HCT116 (cell line): ENCODE measurements at regions not wholly inside any gene's neighbourhood (a gene's known extent, or its start where the extent isn't known, plus 50 kb on each side); places are given as distances from the start of the nearest gene placed in this dataset.

ENCODE experiments used
- ATAC-seq: fragments of 200-7000 bp; cut with Tn5 transposase; 2 replicates; pipeline ENCODE4 v1.9.1; 2020; ENCODE audit warnings: mild to moderate bottlenecking, moderate library complexity
- BruUV-seq: library from RNA; stranded (reverse); fragments of 400-500 nt; replicated peaks from 2 replicates; lab custom pipeline; 2021; lab: Mats Ljungman, UMichigan
- CTCF ChIA-PET: fragments of 300-600 bp; sonication (Branson Sonifier 250); formaldehyde crosslinking; loops from one replicate; lab custom pipeline; 2021; ENCODE audit warnings: antibody characterized with exemption; lab: Charles Lee
- POLR2A ChIA-PET: fragments of 300-600, 350-600 bp; sonication (Branson Sonifier 250); formaldehyde crosslinking; loops from one replicate; lab custom pipeline; 2021; ENCODE audit warnings: antibody characterized with exemption; lab: Charles Lee
- RAD21 ChIA-PET, 2 experiments: fragments of 300-600 bp; sonication (Branson Sonifier 250); formaldehyde crosslinking; loops; one replicate each; lab custom pipeline; 2023; ENCODE audit warnings: low total read pairs in 2 of 2; ENCODE audit not compliant: uncharacterized antibody in 2 of 2, unreplicated experiment in 2 of 2, low non-redundant PET in 1 of 2; lab: Charles Lee
- DNase-seq: peaks from one replicate; pipeline ENCODE4 v3.0.0-alpha.2; 2010; ENCODE audit warnings: low read depth, low spot score
- H2AFZ ChIP-seq: fragments of 200-600 bp; shearing (Covaris generic), sonication (generic); 2 replicates; pipeline ENCODE4 v1.6.1; 2017; ENCODE audit warnings: low read depth, mixed run types, mixed read lengths, antibody characterized with exemption, low read length; ENCODE audit not compliant: poor library complexity, severe bottlenecking
- H3K27ac ChIP-seq: 2 replicates; pipeline ENCODE4 v1.5.1; 2012; ENCODE audit warnings: low read depth, low read length
- H3K27me3 ChIP-seq: fragments of 200-600 bp; sonication (generic); 2 replicates; pipeline ENCODE4 v1.6.1; 2016; ENCODE audit warnings: mixed run types, low read length, mixed read lengths; ENCODE audit not compliant: insufficient read depth
- H3K36me3 ChIP-seq, 2 experiments: fragments of 200-500 bp in 1 of 2; fragments of 200-600 bp in 1 of 2; sonication (Bioruptor generic) in 1 of 2; sonication (generic) in 1 of 2; 2 replicates each; pipeline versions ENCODE4 v1.5.1 to v1.6.1; 2014 to 2016; ENCODE audit warnings: low read length in 2 of 2, inconsistent platforms in 1 of 2, mixed read lengths in 1 of 2, mixed run types in 1 of 2; ENCODE audit not compliant: insufficient read depth in 2 of 2, control insufficient read depth in 1 of 2
- H3K4me1 ChIP-seq, 2 experiments: fragments of 200-600 bp in 1 of 2; sonication (generic) in 1 of 2; 2 replicates each; pipeline versions ENCODE4 v1.5.1 to v1.6.1; 2012 to 2017; ENCODE audit warnings: low read length in 2 of 2, inconsistent platforms in 1 of 2, mild to moderate bottlenecking in 1 of 2, mixed read lengths in 1 of 2, mixed run types in 1 of 2, moderate library complexity in 1 of 2; ENCODE audit not compliant: insufficient read depth in 2 of 2, control insufficient read depth in 1 of 2
- H3K4me2 ChIP-seq: fragments of 200-600 bp; sonication (generic); 2 replicates; pipeline ENCODE4 v1.6.1; 2017; ENCODE audit warnings: mixed run types, low read length, mixed read lengths
- H3K4me3 ChIP-seq, 2 experiments: fragments of 200-600 bp in 1 of 2; sonication (generic) in 1 of 2; replicated peaks in 1 of 2; 2 replicates each; pipeline ENCODE4 v1.5.1; 2011 to 2016; ENCODE audit warnings: low read length in 2 of 2, control low read depth in 1 of 2, low read depth in 1 of 2, mild to moderate bottlenecking in 1 of 2, mixed read lengths in 1 of 2, mixed run types in 1 of 2
- H3K79me2 ChIP-seq: fragments of 200-600 bp; sonication (generic); 2 replicates; pipeline ENCODE4 v1.6.1; 2017; ENCODE audit warnings: mild to moderate bottlenecking, mixed run types, low read length, moderate library complexity, mixed read lengths; ENCODE audit not compliant: insufficient read depth
- H3K9ac ChIP-seq: fragments of 200-600 bp; sonication (generic); 2 replicates; pipeline ENCODE4 v1.6.1; 2016; ENCODE audit warnings: low read length, mixed read lengths
- H3K9me2 ChIP-seq: fragments of 200-600 bp; sonication (generic), shearing (Covaris generic); 2 replicates; pipeline ENCODE4 v1.6.1; 2017; ENCODE audit warnings: mixed run types, mild to moderate bottlenecking, moderate library complexity; ENCODE audit not compliant: insufficient read depth
- H3K9me3 ChIP-seq, 2 experiments: fragments of 200-500 bp in 1 of 2; fragments of 200-600 bp in 1 of 2; sonication (Bioruptor generic) in 1 of 2; sonication (generic) in 1 of 2; 2 replicates each; pipeline ENCODE4 v1.6.1; 2014 to 2017; ENCODE audit warnings: low read length in 2 of 2, mixed read lengths in 2 of 2, inconsistent platforms in 1 of 2, low read depth in 1 of 2, mild to moderate bottlenecking in 1 of 2, mixed run types in 1 of 2, moderate library complexity in 1 of 2; ENCODE audit not compliant: control insufficient read depth in 1 of 2, insufficient read depth in 1 of 2
- H4K20me1 ChIP-seq: fragments of 200-600 bp; sonication (generic), shearing (Covaris generic); 2 replicates; pipeline ENCODE4 v1.6.1; 2017; ENCODE audit warnings: mixed run types, mild to moderate bottlenecking, moderate library complexity; ENCODE audit not compliant: insufficient read depth
- CBX3 ChIP-seq: IDR thresholded peaks from 2 replicates; pipeline ENCODE4 v1.6.1; 2012; ENCODE audit warnings: low read depth
- EGR1 ChIP-seq: IDR thresholded peaks from 2 replicates; pipeline ENCODE4 v1.6.1; 2012; ENCODE audit warnings: low read depth
- ELF1 ChIP-seq: IDR thresholded peaks from 2 replicates; pipeline ENCODE4 v1.6.1; 2012; ENCODE audit warnings: low read depth, borderline replicate concordance
- EZH2 ChIP-seq: fragments of 200-600 bp; sonication (generic); IDR thresholded peaks from 2 replicates; pipeline ENCODE4 v1.6.1; 2017; ENCODE audit warnings: antibody characterized with exemption, mixed run types
- EZH2phosphoT487 ChIP-seq: fragments of 200-600 bp; IDR thresholded peaks from 2 replicates; pipeline ENCODE4 v1.6.1; 2018; ENCODE audit warnings: antibody characterized with exemption, borderline replicate concordance
- JUND ChIP-seq: IDR thresholded peaks from 2 replicates; pipeline ENCODE4 v1.6.1; 2012
- POLR2A ChIP-seq: IDR thresholded peaks from 2 replicates; pipeline ENCODE4 v1.7.0; 2011; ENCODE audit warnings: borderline replicate concordance; ENCODE audit not compliant: insufficient read depth, insufficient read length; ENCODE audit errors: extremely low read depth
- POLR2AphosphoS5 ChIP-seq: IDR thresholded peaks from 2 replicates; pipeline ENCODE4 v1.6.1; 2011; ENCODE audit warnings: mild to moderate bottlenecking, low read depth, low read length, moderate library complexity
- RAD21 ChIP-seq: IDR thresholded peaks from 2 replicates; pipeline ENCODE4 v1.6.1; 2012; ENCODE audit warnings: low read depth, mild to moderate bottlenecking
- SIN3A ChIP-seq: IDR thresholded peaks from 2 replicates; pipeline ENCODE4 v1.6.1; 2012; ENCODE audit warnings: low read depth
- SRF ChIP-seq: IDR thresholded peaks from 2 replicates; pipeline ENCODE4 v1.6.1; 2012; ENCODE audit warnings: low read depth
- TCF7L2 ChIP-seq: IDR thresholded peaks from 2 replicates; pipeline ENCODE4 v1.7.0; 2011; ENCODE audit warnings: borderline replicate concordance, inconsistent platforms; ENCODE audit not compliant: insufficient read depth, insufficient read length; ENCODE audit errors: extremely low read depth
- YY1 ChIP-seq: IDR thresholded peaks from 2 replicates; pipeline ENCODE4 v1.6.1; 2011; ENCODE audit warnings: low read length, low read depth, moderate library complexity, mild to moderate bottlenecking; ENCODE audit not compliant: insufficient replicate concordance; ENCODE audit errors: extremely low read depth
- ZFX ChIP-seq: fragments of 450-650 bp; IDR thresholded peaks from 2 replicates; pipeline ENCODE4 v1.6.1; 2017
- ZNF274 ChIP-seq: fragments of 200-500 bp; sonication (Bioruptor generic); IDR thresholded peaks from 2 replicates; pipeline ENCODE4 v1.6.1; 2014; ENCODE audit warnings: mild to moderate bottlenecking, low read depth, low read length, inconsistent platforms
- intact Hi-C: fragments of 100-400 bp; cut with micrococcal nuclease; formaldehyde crosslinking; loops from 2 replicates; pipeline ENCODE4 v1.10.0; 2022
- TF ChIP-seq, protein P1 (sequence below): IDR thresholded peaks from 2 replicates; pipeline ENCODE4 v1.6.1; 2011; ENCODE audit warnings: mild to moderate bottlenecking, low read length, moderate library complexity; ENCODE audit not compliant: insufficient replicate concordance; ENCODE audit errors: extremely low read depth
- TF ChIP-seq, protein P2 (sequence below): IDR thresholded peaks from 2 replicates; pipeline ENCODE4 v1.6.1; 2012
- TF ChIP-seq, protein P3 (sequence below): IDR thresholded peaks from 2 replicates; pipeline ENCODE4 v1.6.1; 2012; ENCODE audit warnings: low read depth
- TF ChIP-seq, protein P4 (sequence below), 3 experiments: fragments of 200-600 bp in 1 of 3; sonication (generic) in 1 of 3; IDR thresholded peaks in 2 of 3; conservative IDR thresholded peaks in 1 of 3; 2 replicates each; pipeline ENCODE4 v1.5.1; 2012 to 2017; ENCODE audit warnings: low read depth in 2 of 3, low read length in 2 of 3, antibody characterized with exemption in 1 of 3, borderline replicate concordance in 1 of 3, control low read depth in 1 of 3, mild to moderate bottlenecking in 1 of 3, mixed read lengths in 1 of 3, mixed run types in 1 of 3, moderate library complexity in 1 of 3; ENCODE audit not compliant: insufficient read depth in 1 of 3

DNA sequence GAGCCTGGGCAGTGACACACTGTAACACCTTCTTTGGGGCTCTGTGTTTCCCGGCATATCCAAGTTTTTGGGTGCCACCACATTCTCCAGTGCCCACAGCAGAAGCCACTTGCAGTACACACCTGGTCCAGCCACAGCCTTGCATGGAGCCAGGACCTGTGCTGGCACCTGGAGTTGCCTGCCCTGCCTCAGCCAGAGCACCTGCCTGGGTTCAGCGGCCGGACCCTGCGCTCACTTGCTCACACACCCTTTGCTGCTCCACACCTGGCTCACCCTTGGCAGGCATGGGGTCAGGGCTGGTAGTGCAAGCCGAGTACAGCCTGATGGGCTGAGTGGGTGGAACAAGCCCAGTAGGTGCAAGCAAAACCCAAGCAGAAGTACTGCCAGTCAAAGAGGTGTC, 1511.1 kb downstream of the TECRL start:
- H2AFZ ChIP-seq: no peak overlapping the region
- H3K27ac ChIP-seq: no peak overlapping the region
- TF ChIP-seq, protein P1, sequence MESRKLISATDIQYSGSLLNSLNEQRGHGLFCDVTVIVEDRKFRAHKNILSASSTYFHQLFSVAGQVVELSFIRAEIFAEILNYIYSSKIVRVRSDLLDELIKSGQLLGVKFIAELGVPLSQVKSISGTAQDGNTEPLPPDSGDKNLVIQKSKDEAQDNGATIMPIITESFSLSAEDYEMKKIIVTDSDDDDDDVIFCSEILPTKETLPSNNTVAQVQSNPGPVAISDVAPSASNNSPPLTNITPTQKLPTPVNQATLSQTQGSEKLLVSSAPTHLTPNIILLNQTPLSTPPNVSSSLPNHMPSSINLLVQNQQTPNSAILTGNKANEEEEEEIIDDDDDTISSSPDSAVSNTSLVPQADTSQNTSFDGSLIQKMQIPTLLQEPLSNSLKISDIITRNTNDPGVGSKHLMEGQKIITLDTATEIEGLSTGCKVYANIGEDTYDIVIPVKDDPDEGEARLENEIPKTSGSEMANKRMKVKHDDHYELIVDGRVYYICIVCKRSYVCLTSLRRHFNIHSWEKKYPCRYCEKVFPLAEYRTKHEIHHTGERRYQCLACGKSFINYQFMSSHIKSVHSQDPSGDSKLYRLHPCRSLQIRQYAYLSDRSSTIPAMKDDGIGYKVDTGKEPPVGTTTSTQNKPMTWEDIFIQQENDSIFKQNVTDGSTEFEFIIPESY: no peak
- TF ChIP-seq, protein P2, sequence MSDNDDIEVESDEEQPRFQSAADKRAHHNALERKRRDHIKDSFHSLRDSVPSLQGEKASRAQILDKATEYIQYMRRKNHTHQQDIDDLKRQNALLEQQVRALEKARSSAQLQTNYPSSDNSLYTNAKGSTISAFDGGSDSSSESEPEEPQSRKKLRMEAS: no peak
- no peak for TF ChIP-seq ZFX
- TF ChIP-seq EZH2phosphoT487: no peak
- no peak for TF ChIP-seq SRF
- TF ChIP-seq ELF1: no peak
- no peak for TF ChIP-seq ZNF274
- TF ChIP-seq YY1: no peak
- no peak for TF ChIP-seq RAD21
- no peak for TF ChIP-seq EGR1
- TF ChIP-seq JUND: no peak
- TF ChIP-seq, protein P3, sequence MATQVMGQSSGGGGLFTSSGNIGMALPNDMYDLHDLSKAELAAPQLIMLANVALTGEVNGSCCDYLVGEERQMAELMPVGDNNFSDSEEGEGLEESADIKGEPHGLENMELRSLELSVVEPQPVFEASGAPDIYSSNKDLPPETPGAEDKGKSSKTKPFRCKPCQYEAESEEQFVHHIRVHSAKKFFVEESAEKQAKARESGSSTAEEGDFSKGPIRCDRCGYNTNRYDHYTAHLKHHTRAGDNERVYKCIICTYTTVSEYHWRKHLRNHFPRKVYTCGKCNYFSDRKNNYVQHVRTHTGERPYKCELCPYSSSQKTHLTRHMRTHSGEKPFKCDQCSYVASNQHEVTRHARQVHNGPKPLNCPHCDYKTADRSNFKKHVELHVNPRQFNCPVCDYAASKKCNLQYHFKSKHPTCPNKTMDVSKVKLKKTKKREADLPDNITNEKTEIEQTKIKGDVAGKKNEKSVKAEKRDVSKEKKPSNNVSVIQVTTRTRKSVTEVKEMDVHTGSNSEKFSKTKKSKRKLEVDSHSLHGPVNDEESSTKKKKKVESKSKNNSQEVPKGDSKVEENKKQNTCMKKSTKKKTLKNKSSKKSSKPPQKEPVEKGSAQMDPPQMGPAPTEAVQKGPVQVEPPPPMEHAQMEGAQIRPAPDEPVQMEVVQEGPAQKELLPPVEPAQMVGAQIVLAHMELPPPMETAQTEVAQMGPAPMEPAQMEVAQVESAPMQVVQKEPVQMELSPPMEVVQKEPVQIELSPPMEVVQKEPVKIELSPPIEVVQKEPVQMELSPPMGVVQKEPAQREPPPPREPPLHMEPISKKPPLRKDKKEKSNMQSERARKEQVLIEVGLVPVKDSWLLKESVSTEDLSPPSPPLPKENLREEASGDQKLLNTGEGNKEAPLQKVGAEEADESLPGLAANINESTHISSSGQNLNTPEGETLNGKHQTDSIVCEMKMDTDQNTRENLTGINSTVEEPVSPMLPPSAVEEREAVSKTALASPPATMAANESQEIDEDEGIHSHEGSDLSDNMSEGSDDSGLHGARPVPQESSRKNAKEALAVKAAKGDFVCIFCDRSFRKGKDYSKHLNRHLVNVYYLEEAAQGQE: no peak
- no peak for TF ChIP-seq CBX3
- no peak for TF ChIP-seq SIN3A
- TF ChIP-seq POLR2A: no peak
- no peak for TF ChIP-seq EZH2
- TF ChIP-seq, protein P4, sequence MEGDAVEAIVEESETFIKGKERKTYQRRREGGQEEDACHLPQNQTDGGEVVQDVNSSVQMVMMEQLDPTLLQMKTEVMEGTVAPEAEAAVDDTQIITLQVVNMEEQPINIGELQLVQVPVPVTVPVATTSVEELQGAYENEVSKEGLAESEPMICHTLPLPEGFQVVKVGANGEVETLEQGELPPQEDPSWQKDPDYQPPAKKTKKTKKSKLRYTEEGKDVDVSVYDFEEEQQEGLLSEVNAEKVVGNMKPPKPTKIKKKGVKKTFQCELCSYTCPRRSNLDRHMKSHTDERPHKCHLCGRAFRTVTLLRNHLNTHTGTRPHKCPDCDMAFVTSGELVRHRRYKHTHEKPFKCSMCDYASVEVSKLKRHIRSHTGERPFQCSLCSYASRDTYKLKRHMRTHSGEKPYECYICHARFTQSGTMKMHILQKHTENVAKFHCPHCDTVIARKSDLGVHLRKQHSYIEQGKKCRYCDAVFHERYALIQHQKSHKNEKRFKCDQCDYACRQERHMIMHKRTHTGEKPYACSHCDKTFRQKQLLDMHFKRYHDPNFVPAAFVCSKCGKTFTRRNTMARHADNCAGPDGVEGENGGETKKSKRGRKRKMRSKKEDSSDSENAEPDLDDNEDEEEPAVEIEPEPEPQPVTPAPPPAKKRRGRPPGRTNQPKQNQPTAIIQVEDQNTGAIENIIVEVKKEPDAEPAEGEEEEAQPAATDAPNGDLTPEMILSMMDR (IDR thresholded peaks at IDR 0.05 in 2 of 3, conservative IDR thresholded peaks at IDR 0.05 in 1 of 3; ENCODE audit: borderline replicate concordance in 1 of 3, insufficient read depth in 1 of 3, low read depth in 2 of 3, low read length in 2 of 3): no peak
- TF ChIP-seq POLR2AphosphoS5: no peak
- no peak for TF ChIP-seq TCF7L2
- no peaks in the 10 kb centered on the region for H3K79me2 ChIP-seq
- intact Hi-C loops: no loop called here
- RAD21 ChIA-PET: no interaction called here
- H3K4me1 ChIP-seq: no peaks in the 10 kb centered on the region
- H3K36me3 ChIP-seq: no peaks in the 10 kb centered on the region
- ATAC-seq: no peak
- no TSS peak for BruUV-seq
- H3K4me3 ChIP-seq: no peak overlapping the region
- no peaks in the 10 kb centered on the region for H4K20me1 ChIP-seq
- DNase-seq: no peak
- H3K9ac ChIP-seq: no peak overlapping the region
- no peaks in the 10 kb centered on the region for H3K27me3 ChIP-seq
- peaks cover 3 to 23% of the 10 kb centered on the region in 2 experiments; a peak in 3 of 4 replicates for H3K9me3 ChIP-seq
- POLR2A ChIA-PET: no interaction called here
- H3K9me2 ChIP-seq: no peaks in the 10 kb centered on the region
- CTCF ChIA-PET: no interaction called here
- no peak overlapping the region for H3K4me2 ChIP-seq
